Parathyroid adenoma (tissue), 2 donors: ENCODE measurements at regions not wholly inside any gene's neighbourhood (a gene's known extent, or its start where the extent isn't known, plus 50 kb on each side); places are given as distances from the start of the nearest gene placed in this dataset.

ENCODE experiments used
- H2AFZ ChIP-seq: fragments of 300-600 bp; sonication (generic); one replicate; pipeline ENCODE4 v1.7.0; 2017; ENCODE audit warnings: antibody characterized with exemption, mild to moderate bottlenecking
- H3K27ac ChIP-seq: fragments of 300-600 bp; sonication (generic); one replicate; pipeline ENCODE4 v1.7.0; 2017
- H3K27me3 ChIP-seq: fragments of 300-600 bp; sonication (generic); one replicate; pipeline ENCODE4 v1.7.0; 2017; ENCODE audit warnings: low read length; ENCODE audit not compliant: control insufficient read depth, insufficient read depth
- H3K36me3 ChIP-seq: fragments of 300-600 bp; sonication (generic); one replicate; pipeline ENCODE4 v1.7.0; 2017; ENCODE audit warnings: low read length; ENCODE audit not compliant: control insufficient read depth, insufficient read depth
- H3K4me1 ChIP-seq: fragments of 300-600 bp; sonication (generic); one replicate; pipeline ENCODE4 v1.7.0; 2017; ENCODE audit warnings: control low read depth
- H3K4me2 ChIP-seq: fragments of 300-600 bp; sonication (generic); one replicate; pipeline ENCODE4 v1.7.0; 2017; ENCODE audit warnings: low read length
- H3K4me3 ChIP-seq: fragments of 300-600 bp; sonication (generic); one replicate; pipeline ENCODE4 v1.7.0; 2017; ENCODE audit warnings: low read depth, low read length
- H3K79me2 ChIP-seq: fragments of 300-600 bp; sonication (generic); one replicate; pipeline ENCODE4 v1.7.0; 2017; ENCODE audit warnings: control low read depth
- H3K9ac ChIP-seq: fragments of 300-600 bp; sonication (generic); one replicate; pipeline ENCODE4 v1.7.0; 2017; ENCODE audit warnings: mild to moderate bottlenecking
- H3K9me3 ChIP-seq: fragments of 300-600 bp; sonication (generic); one replicate; pipeline ENCODE4 v1.7.0; 2017; ENCODE audit warnings: low read length; ENCODE audit not compliant: control insufficient read depth
- TF ChIP-seq, protein P1 (sequence below): fragments of 300-600 bp; sonication (generic); IDR thresholded peaks from one replicate; pipeline ENCODE4 v1.7.0; 2017; ENCODE audit warnings: antibody characterized with exemption, mild to moderate bottlenecking
- donor health status: primary hyperparathyroidism.

DNA sequence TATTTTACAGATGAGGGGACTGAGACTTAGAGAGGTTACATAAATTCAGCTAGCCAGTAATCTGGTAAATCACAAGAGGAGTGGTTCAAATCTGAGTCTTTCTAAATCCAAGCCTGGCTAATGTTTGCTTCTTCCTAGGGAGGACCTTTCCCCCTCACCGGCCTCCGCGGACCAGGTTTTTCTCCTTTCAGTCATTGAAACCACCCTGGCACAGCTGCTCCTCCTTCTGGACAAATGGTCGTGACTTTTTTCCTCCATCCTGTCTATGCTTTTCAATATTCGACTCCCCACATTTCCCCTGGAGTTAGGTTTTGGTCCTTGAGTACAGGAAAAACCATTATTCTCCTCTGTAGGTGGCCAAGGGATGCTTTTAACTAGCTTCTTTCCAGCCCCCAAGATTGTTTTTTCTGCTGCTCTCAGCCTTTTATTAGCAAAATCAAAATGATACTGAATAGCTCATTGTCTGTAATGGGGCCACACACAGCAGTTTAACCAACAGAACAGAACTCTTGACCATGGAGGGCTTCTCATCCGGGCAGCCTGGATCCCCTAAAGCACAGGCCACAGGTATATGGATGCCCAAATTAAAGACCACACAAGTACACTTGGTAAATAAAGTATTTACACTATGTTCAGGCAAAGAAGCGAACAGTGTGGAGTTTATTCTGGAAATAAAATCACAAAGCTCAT is 85.9 kb upstream of the KLHL25 start:
- no peaks in the 10 kb centered on the region for H3K4me1 ChIP-seq
- H3K4me2 ChIP-seq, result no peak overlapping the region
- no peak overlapping the region for H2AFZ ChIP-seq
- H3K4me3 ChIP-seq, result no peak overlapping the region
- TF ChIP-seq, protein P1, sequence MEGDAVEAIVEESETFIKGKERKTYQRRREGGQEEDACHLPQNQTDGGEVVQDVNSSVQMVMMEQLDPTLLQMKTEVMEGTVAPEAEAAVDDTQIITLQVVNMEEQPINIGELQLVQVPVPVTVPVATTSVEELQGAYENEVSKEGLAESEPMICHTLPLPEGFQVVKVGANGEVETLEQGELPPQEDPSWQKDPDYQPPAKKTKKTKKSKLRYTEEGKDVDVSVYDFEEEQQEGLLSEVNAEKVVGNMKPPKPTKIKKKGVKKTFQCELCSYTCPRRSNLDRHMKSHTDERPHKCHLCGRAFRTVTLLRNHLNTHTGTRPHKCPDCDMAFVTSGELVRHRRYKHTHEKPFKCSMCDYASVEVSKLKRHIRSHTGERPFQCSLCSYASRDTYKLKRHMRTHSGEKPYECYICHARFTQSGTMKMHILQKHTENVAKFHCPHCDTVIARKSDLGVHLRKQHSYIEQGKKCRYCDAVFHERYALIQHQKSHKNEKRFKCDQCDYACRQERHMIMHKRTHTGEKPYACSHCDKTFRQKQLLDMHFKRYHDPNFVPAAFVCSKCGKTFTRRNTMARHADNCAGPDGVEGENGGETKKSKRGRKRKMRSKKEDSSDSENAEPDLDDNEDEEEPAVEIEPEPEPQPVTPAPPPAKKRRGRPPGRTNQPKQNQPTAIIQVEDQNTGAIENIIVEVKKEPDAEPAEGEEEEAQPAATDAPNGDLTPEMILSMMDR, result no peak
- H3K27ac ChIP-seq, result no peak overlapping the region
- no peaks in the 10 kb centered on the region for H3K27me3 ChIP-seq
- H3K9ac ChIP-seq, result no peak overlapping the region
- H3K36me3 ChIP-seq, result no peaks in the 10 kb centered on the region
- no peaks in the 10 kb centered on the region for H3K9me3 ChIP-seq
- no peaks in the 10 kb centered on the region for H3K79me2 ChIP-seq

DNA sequence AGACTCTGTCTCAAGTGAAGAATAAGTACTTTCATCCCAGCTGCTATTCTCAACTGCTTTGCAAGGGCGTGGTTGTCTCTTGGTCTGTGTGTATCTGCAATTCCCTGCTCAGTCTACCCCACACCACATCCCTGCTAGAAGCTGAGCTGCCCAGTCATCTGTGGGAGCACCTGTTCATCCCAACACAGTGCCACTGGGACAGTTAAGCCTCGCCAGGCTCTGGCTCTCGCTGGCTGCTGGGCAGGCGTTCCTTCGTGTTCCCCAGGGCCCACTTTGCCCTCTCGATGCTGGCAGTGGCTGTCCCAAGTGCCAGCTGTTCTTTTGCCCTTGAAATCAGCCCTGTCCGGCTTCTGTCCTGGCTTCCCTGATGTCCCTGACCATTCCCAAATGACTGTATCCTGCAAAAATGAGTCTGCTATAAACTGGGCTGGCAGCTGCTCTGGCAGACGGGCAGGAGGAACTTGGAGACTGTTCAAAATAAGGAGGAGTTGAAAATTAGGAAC is 91.6 kb upstream of the KLHL25 start:
- no peaks in the 10 kb centered on the region for H3K27me3 ChIP-seq
- H3K27ac ChIP-seq, result no peak overlapping the region

DNA sequence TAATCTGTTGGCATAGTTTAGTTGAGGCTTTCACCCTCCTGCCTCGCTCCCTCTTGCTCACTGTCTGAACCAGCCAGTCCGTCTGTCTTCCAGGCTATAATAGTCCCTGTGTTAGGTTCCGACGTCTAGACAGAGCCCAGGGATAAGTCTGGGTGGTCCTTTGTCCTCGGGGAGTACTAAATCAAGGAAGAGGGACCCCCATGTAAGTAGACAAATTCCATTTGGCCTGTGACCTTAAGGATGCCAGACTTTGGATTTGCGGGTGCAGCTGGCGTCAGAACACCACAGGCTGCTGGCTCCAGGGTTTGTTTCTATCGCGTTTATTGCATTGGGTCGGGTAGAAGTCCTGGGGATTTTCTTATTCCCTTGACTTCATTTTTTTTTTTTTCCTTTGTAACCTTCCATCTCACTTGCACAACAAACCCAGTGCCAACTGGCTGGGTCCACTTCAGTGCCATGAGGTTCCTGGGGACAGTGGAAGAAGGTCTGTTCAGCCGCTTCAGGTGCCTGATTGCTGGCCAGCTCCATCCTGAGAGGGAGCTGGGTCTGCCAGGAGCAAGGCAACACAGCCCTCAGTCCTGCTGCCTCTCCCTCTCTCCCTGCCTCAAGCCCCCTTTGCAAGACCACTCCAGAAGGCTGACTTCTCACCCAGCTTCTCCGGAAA is 95.4 kb upstream of the KLHL25 start:
- TF ChIP-seq, protein P1, result no peak
- Histone ChIP-seq H3K27ac (no peak overlapping the region), H3K27me3 (no peaks in the 10 kb centered on the region), H3K9ac (no peak overlapping the region), H3K79me2 (no peaks in the 10 kb centered on the region), H3K36me3 (no peaks in the 10 kb centered on the region), H3K9me3 (no peaks in the 10 kb centered on the region), H2AFZ (no peak overlapping the region), H3K4me2 (no peak overlapping the region), H3K4me1 (no peaks in the 10 kb centered on the region), H3K4me3 (no peak overlapping the region)

More for the DNA sequence above, 91.6 kb upstream of the KLHL25 start:
- Histone ChIP-seq H3K79me2 (no peaks in the 10 kb centered on the region), H3K4me3 (no peak overlapping the region), H3K9me3 (no peaks in the 10 kb centered on the region), H3K4me2 (no peak overlapping the region), H3K4me1 (no peaks in the 10 kb centered on the region), H3K36me3 (no peaks in the 10 kb centered on the region), H3K9ac (no peak overlapping the region), H2AFZ (no peak overlapping the region)
- TF ChIP-seq, protein P1, result no peak

DNA sequence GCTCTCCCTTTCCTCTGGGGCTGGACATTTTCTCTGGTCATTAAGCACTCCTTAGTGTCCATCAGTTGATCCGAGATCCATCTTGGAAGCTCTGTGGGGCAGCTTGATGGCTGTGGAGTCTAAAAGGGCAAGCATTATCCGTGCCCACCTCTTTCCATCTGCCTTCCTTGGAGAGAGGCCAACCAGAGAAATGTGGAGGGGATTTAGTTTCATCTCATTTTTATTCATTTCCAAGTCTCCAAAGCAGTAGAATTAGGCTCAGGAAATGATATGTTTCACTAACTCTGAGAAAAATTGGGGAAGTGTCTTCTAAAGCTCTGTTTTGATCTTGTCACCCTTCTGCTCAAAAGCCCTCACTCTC is 95.9 kb upstream of the KLHL25 start:
- TF ChIP-seq, protein P1, result no peak
- Histone ChIP-seq H3K4me2 (no peak overlapping the region), H3K9me3 (no peaks in the 10 kb centered on the region), H2AFZ (no peak overlapping the region), H3K9ac (no peak overlapping the region), H3K79me2 (no peaks in the 10 kb centered on the region), H3K36me3 (no peaks in the 10 kb centered on the region), H3K4me1 (no peaks in the 10 kb centered on the region), H3K27me3 (no peaks in the 10 kb centered on the region), H3K4me3 (no peak overlapping the region), H3K27ac (no peak overlapping the region)

DNA sequence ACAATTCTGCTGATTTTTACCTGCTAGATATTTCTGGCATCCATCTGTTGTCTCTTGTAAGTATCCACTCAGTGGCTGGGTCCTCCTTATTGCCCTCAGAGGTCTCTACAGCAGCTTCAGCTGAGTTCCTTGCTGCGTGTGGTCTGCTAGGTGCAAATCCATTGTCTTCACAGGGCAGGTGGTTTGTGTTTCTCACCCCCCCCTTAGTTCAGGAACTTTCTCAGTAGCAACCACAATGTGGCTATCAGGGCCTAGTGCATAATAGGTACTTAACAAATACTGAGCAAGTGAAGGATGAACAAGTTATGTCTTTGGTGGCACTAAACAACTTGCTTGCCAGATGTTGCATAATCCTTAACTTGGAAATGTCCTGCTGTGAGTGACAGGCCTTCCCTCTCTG is 96.7 kb upstream of the KLHL25 start:
- Histone ChIP-seq H3K79me2 (no peaks in the 10 kb centered on the region), H3K9me3 (no peaks in the 10 kb centered on the region), H3K27me3 (no peaks in the 10 kb centered on the region), H3K4me3 (no peak overlapping the region), H2AFZ (no peak overlapping the region), H3K36me3 (no peaks in the 10 kb centered on the region), H3K4me1 (no peaks in the 10 kb centered on the region), H3K9ac (no peak overlapping the region), H3K27ac (no peak overlapping the region), H3K4me2 (no peak overlapping the region)
- TF ChIP-seq, protein P1, result no peak
